ENCODE measurements at regions not wholly inside any gene's neighbourhood (a gene's known extent, or its start where the extent isn't known, plus 50 kb on each side); places are given as distances from the start of the nearest gene placed in this dataset.
"Not testable (repeated sequence)": the region's sequence is repeated elsewhere in the genome, so short reads cannot be mapped to it uniquely, and the experiment has no call there.

DNA sequence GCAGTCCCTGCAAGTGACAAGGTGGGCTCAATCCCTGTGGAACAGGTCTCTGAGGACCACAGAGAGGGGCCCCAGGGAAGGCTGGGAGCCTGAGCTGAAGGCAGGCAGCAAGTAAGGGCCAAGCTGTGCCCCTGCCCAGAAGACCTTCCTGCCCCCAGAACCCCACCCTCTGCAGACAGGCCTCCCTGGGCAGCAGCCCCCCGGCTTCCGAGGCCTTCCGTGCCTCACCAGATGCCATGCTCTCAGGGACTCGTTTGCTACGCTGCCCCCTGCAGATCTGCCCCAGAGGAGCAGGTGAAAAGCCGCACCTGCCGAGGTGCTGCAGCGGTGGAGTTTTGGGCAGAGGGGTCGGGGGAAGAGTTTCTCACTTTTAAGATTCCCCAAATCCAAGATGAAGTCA, 125.4 kb upstream of the AKAP13 start:
- TF ChIP-seq, protein P1, sequence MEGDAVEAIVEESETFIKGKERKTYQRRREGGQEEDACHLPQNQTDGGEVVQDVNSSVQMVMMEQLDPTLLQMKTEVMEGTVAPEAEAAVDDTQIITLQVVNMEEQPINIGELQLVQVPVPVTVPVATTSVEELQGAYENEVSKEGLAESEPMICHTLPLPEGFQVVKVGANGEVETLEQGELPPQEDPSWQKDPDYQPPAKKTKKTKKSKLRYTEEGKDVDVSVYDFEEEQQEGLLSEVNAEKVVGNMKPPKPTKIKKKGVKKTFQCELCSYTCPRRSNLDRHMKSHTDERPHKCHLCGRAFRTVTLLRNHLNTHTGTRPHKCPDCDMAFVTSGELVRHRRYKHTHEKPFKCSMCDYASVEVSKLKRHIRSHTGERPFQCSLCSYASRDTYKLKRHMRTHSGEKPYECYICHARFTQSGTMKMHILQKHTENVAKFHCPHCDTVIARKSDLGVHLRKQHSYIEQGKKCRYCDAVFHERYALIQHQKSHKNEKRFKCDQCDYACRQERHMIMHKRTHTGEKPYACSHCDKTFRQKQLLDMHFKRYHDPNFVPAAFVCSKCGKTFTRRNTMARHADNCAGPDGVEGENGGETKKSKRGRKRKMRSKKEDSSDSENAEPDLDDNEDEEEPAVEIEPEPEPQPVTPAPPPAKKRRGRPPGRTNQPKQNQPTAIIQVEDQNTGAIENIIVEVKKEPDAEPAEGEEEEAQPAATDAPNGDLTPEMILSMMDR (IDR thresholded peaks at IDR 0.05) = not testable (repeated sequence)
- TF ChIP-seq POLR2A (IDR thresholded peaks at IDR 0.05) = not testable (repeated sequence)
